Type B pancreatic cell (in vitro differentiated cells): ENCODE measurements at regions not wholly inside any gene's neighbourhood (a gene's known extent, or its start where the extent isn't known, plus 50 kb on each side); places are given as distances from the start of the nearest gene placed in this dataset.

Experiments used
- DNase-seq: peaks from one replicate; pipeline ENCODE4 v3.0.0; 2021; ENCODE audit warnings: mixed read lengths; ENCODE audit not compliant: unreplicated experiment; ENCODE audit errors: extremely low spot score
- H3K27ac Mint-ChIP-seq: 2 replicates; pipeline ENCODE4 v1.8.0; 2021; ENCODE audit warnings: mild to moderate bottlenecking, mixed read lengths
- H3K27me3 Mint-ChIP-seq: 2 replicates; pipeline ENCODE4 v1.8.0; 2021; ENCODE audit warnings: mixed read lengths
- H3K36me3 Mint-ChIP-seq: 2 replicates; pipeline ENCODE4 v1.8.0; 2021; ENCODE audit warnings: mixed read lengths
- H3K4me1 Mint-ChIP-seq: one replicate; pipeline ENCODE4 v1.8.0; 2021; ENCODE audit warnings: mixed read lengths; ENCODE audit not compliant: unreplicated experiment
- H3K4me3 Mint-ChIP-seq: 2 replicates; pipeline ENCODE4 v1.8.0; 2021; ENCODE audit warnings: mild to moderate bottlenecking, mixed read lengths
- H3K9me3 Mint-ChIP-seq: 2 replicates; pipeline ENCODE4 v1.8.0; 2021; ENCODE audit warnings: mixed read lengths
- CTCF ChIP-seq: fragments of 200-600 bp; sonication (generic); conservative IDR thresholded peaks from 2 replicates; pipeline ENCODE4 v1.5.0; 2021; ENCODE audit warnings: antibody characterized with exemption, mild to moderate bottlenecking

- H3K36me3 Mint-ChIP-seq = peaks cover 6% of the 10 kb centered on the region
- TF ChIP-seq CTCF = no peak
- no peak overlapping the region for H3K27ac Mint-ChIP-seq
These were observed 73.5 kb downstream of the CD24 start for GRCh38 chr6:106901062-106901461.

GRCh38 chr6:106899697-106900096, 74.8 kb downstream of the CD24 start:
- Mint-ChIP-seq H3K27ac (no peak overlapping the region), H3K27me3 (no peaks in the 10 kb centered on the region), H3K4me3 (no peak overlapping the region), H3K4me1 (no peaks in the 10 kb centered on the region), H3K36me3 (peaks cover 6% of the 10 kb centered on the region), H3K9me3 (peaks cover 8% of the 10 kb centered on the region)
- TF ChIP-seq CTCF = no peak
- no peak for DNase-seq

More at GRCh38 chr6:106901062-106901461, 73.5 kb downstream of the CD24 start:
- no peak for DNase-seq
- Mint-ChIP-seq H3K9me3 (peaks cover 8% of the 10 kb centered on the region), H3K27me3 (no peaks in the 10 kb centered on the region), H3K4me1 (no peaks in the 10 kb centered on the region), H3K4me3 (no peak overlapping the region)

- Mint-ChIP-seq H3K4me3 (no peak overlapping the region), H3K36me3 (peaks cover 6% of the 10 kb centered on the region), H3K4me1 (no peaks in the 10 kb centered on the region), H3K27ac (no peak overlapping the region), H3K9me3 (peaks cover 8% of the 10 kb centered on the region), H3K27me3 (no peaks in the 10 kb centered on the region)
- no peak for TF ChIP-seq CTCF
- no peak for DNase-seq
These were observed 76.9 kb downstream of the CD24 start for GRCh38 chr6:106897580-106897979.

- no peak overlapping the region for H3K4me3 Mint-ChIP-seq
- no peak overlapping the region for H3K27ac Mint-ChIP-seq
- H3K27me3 Mint-ChIP-seq = no peaks in the 10 kb centered on the region
- no peaks in the 10 kb centered on the region for H3K4me1 Mint-ChIP-seq
- no peak for TF ChIP-seq CTCF
- no peak for DNase-seq
- peaks cover 2% of the 10 kb centered on the region for H3K36me3 Mint-ChIP-seq
- H3K9me3 Mint-ChIP-seq = peaks cover 2% of the 10 kb centered on the region
These were observed 78.9 kb downstream of the CD24 start for GRCh38 chr6:106895703-106896040.

- no peak for TF ChIP-seq CTCF
- Mint-ChIP-seq H3K36me3 (no peaks in the 10 kb centered on the region), H3K9me3 (no peaks in the 10 kb centered on the region), H3K27ac (peak overlapping the region; percentile 75), H3K27me3 (no peaks in the 10 kb centered on the region), H3K4me3 (no peak overlapping the region), H3K4me1 (peaks cover 2% of the 10 kb centered on the region)
- no peak for DNase-seq
These were observed 79.4 kb downstream of the CD24 start for GRCh38 chr6:106894978-106895702.

GRCh38 chr6:106892186-106892585, 82.3 kb downstream of the CD24 start:
- Mint-ChIP-seq H3K9me3 (no peaks in the 10 kb centered on the region), H3K4me1 (peaks cover 21% of the 10 kb centered on the region), H3K27ac (no peak overlapping the region), H3K36me3 (no peaks in the 10 kb centered on the region), H3K4me3 (no peak overlapping the region), H3K27me3 (no peaks in the 10 kb centered on the region)
- no peak for TF ChIP-seq CTCF
- DNase-seq = no peak
